GM06990 (cell line): ENCODE measurements at regions not wholly inside any gene's neighbourhood (a gene's known extent, or its start where the extent isn't known, plus 50 kb on each side); places are given as distances from the start of the nearest gene placed in this dataset.

ENCODE experiments used
- DNase-seq: peaks from one replicate; pipeline ENCODE4 v3.0.0-alpha.2; 2011; ENCODE audit not compliant: insufficient read length; ENCODE audit errors: extremely low read depth
- H3K27me3 ChIP-seq: replicated peaks from 2 replicates; pipeline ENCODE4 v1.6.0; 2011; ENCODE audit warnings: low read length; ENCODE audit not compliant: control insufficient read depth, insufficient read depth
- H3K36me3 ChIP-seq: 2 replicates; pipeline ENCODE4 v1.5.1; 2011; ENCODE audit warnings: low read length; ENCODE audit not compliant: control insufficient read depth, insufficient read depth
- H3K4me3 ChIP-seq: replicated peaks from 2 replicates; pipeline ENCODE4 v1.5.1; 2011; ENCODE audit warnings: low read depth, mild to moderate bottlenecking, control low read depth, low read length
- TF ChIP-seq, protein P1 (sequence below): IDR thresholded peaks from 2 replicates; pipeline ENCODE4 v1.5.1; 2011; ENCODE audit warnings: low read length, control low read depth, mild to moderate bottlenecking, inconsistent platforms; ENCODE audit not compliant: insufficient read depth, poor library complexity, severe bottlenecking

GRCh38 chr1:22217811-22218460 lies 75.0 kb upstream of the WNT4 start:
- DNase-seq = no peak
- no peaks in the 10 kb centered on the region; the same call in 1 of the 2 replicates for H3K27me3 ChIP-seq
- TF ChIP-seq, protein P1, sequence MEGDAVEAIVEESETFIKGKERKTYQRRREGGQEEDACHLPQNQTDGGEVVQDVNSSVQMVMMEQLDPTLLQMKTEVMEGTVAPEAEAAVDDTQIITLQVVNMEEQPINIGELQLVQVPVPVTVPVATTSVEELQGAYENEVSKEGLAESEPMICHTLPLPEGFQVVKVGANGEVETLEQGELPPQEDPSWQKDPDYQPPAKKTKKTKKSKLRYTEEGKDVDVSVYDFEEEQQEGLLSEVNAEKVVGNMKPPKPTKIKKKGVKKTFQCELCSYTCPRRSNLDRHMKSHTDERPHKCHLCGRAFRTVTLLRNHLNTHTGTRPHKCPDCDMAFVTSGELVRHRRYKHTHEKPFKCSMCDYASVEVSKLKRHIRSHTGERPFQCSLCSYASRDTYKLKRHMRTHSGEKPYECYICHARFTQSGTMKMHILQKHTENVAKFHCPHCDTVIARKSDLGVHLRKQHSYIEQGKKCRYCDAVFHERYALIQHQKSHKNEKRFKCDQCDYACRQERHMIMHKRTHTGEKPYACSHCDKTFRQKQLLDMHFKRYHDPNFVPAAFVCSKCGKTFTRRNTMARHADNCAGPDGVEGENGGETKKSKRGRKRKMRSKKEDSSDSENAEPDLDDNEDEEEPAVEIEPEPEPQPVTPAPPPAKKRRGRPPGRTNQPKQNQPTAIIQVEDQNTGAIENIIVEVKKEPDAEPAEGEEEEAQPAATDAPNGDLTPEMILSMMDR = no peak

DNA sequence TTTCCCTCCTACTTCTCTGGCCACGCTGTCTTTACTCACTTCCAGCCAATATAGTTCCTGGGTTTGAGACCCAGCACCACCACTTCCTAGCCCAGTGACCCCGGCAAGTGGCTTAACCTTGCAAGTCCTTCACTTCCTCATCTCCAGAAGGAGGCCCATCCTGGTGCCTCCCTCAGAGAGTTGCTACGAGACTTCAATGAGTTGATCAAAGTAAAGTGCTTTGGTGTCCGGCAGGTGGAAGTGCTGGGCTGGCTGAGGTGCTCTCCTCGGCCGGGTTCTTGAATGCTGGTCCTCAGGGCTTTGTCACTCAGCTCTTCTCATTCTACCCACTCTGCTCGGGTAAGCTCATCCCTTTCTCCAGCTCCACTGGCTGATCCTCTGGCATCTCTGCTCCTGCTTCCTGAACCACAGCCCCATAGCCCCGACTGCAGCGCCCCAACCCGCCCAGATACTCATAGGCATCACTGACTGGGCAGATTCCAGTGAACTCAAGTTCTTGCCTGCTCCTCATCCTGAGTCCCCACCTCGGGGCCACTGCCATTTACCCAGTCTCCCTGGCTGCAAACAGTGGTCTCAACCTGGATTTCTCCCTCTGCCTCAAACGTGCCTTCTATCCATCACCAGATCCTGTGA lies 75.8 kb upstream of the WNT4 start:
- Histone ChIP-seq H3K4me3 (no peak overlapping the region), H3K36me3 (no peaks in the 10 kb centered on the region), H3K27me3 (no peaks in the 10 kb centered on the region; the same call in 1 of the 2 replicates)
- no peak for DNase-seq
- TF ChIP-seq, protein P1 = no peak

More at GRCh38 chr1:22217811-22218460, 75.0 kb upstream of the WNT4 start:
- Histone ChIP-seq H3K4me3 (no peak overlapping the region), H3K36me3 (no peaks in the 10 kb centered on the region)

GRCh38 chr1:22221233-22221780 lies 78.4 kb upstream of the WNT4 start:
- no peaks in the 10 kb centered on the region for H3K36me3 ChIP-seq
- TF ChIP-seq, protein P1 = no peak
- no peak for DNase-seq
- H3K4me3 ChIP-seq = no peak overlapping the region
- H3K27me3 ChIP-seq = no peaks in the 10 kb centered on the region; the same call in 1 of the 2 replicates

- TF ChIP-seq, protein P1 = no peak
- no peak for DNase-seq
- Histone ChIP-seq H3K4me3 (no peak overlapping the region), H3K27me3 (no peaks in the 10 kb centered on the region; the same call in 1 of the 2 replicates), H3K36me3 (no peaks in the 10 kb centered on the region)
These were observed 79.8 kb upstream of the WNT4 start for GRCh38 chr1:22222723-22223122.

GRCh38 chr1:22223176-22223575 lies 80.3 kb upstream of the WNT4 start:
- Histone ChIP-seq H3K4me3 (no peak overlapping the region), H3K36me3 (no peaks in the 10 kb centered on the region), H3K27me3 (no peaks in the 10 kb centered on the region; the same call in 1 of the 2 replicates)
- TF ChIP-seq, protein P1 = no peak
- no peak for DNase-seq
